Activated T-cell treated with anti-CD3 and anti-CD28 coated beads, Interleukin-2, amount 50 U/mL, for 48 hours (primary cell): ENCODE measurements at regions not wholly inside any gene's neighbourhood (a gene's known extent, or its start where the extent isn't known, plus 50 kb on each side); places are given as distances from the start of the nearest gene placed in this dataset.

Experiments used
- DNase-seq, 2 experiments: peaks; one replicate each; pipeline ENCODE4 v3.0.0-alpha.2; 2020

DNA sequence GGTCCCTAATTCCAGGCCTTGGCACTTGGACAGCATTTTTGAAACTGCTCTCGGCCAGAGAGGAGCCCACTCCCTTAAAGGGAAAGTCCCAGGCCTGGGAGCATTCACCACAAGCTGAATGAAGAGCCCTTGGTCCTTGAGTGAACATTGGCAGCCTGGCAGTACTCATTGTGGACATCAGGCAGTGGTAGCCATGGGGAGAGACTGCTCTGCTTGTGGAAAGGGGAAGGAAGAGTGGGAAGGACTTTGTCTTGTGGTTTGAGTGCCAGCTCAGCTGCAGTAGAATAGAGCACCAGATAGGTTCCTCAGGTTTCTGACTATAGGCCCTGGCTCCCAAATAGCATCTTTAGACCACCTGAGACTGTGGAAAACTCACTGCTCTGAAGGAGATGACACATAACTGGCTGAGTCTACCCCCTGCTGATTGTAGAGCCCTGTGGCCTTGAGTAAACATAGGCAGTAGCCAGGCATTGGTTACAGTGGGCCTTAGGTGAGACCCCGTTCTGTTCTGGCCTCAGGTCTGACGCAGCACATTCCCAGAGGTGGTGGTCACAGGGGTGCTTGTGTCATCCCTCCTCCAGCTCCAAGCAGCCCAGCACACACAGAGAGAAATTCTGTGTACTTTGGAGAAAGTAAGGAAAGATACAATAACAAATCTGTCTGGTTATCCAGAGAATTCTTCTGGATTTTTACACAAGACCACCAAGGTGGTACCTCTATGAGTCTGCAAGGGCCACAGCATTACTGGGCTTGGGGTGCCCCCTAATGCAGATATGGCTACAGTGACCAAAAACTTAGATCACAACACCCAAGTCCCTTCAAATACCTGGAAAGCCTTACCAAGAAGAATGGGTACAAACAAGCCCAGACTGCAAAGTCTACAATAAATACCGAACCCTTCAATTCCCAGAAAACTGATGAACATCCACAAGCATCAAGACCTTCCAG lies 153.8 kb downstream of the GNAI1 start:
- DNase-seq, result no peak

DNA sequence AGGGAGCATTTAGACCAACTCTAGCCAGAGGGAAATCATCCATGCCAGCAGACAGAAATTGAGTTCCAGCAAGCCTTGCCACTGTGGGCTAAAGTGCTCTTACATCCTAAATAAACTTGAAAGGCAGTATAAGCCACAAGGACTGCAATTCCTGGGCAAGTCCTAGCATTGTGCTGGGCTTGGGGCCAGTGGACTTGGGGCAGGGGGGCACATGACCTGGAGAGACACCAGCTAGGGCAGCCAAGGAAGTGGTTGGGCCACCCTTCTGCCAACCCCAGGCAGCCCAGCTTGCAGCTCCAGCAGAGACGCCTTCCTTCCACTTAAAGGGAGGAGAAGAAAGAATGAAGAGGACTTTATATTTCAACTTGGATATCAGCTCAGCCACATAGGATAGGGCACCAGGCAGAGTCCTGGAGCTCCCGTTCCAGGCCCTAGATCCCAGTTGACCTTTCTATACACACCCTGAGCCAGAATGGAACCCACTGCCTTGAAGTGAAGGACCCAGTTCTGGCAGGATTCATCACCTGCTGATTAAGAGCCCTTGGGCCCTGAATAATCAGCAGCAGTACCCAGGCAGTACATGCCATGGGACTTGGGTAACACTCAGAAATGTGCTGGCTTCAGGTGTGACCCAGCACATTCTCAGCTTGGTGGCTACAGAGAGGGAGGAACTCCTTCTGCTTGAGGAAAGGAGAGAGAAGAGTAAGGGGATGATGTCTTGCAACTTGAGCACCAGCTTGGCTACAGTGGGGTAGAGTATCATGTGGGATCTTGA lies 153.0 kb downstream of the GNAI1 start:
- DNase-seq, result no peak

DNA sequence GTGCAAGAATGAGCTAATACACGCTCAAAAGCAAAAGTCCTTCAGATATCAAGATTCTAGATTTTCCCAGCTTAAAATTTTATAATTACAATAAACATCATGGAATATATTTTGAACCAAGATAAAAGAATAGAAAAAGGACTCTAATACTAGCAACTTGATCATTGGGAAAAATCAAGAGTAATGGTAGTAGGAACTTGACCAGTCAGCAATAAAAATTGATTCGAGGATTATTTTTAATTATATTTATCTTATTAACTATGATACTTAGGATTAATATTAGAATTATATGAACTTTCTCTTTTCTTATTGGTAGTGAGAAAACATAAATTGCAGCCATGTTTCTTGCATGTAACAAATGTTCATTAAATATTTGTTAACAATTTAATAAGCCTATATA lies 152.0 kb downstream of the GNAI1 start:
- no peak for DNase-seq

DNA sequence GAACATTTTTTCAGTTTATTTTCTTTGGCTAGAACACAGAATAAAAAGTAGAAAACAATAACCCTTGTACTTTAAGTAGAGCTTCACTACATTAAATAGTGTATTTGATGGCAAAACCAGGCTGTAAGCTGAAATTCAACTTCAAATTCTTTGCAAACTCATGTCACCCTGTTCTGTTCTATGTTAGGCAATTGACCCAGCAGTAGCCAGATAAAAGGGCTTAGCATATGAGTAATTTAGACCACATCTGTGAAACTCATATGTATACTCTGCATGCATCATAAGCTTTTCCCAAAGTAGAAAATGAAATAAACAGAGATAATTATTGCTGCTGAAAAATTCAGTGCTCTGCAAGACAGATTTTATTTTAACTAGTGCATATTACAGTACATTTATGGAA lies 150.2 kb downstream of the GNAI1 start:
- no peak for DNase-seq

DNA sequence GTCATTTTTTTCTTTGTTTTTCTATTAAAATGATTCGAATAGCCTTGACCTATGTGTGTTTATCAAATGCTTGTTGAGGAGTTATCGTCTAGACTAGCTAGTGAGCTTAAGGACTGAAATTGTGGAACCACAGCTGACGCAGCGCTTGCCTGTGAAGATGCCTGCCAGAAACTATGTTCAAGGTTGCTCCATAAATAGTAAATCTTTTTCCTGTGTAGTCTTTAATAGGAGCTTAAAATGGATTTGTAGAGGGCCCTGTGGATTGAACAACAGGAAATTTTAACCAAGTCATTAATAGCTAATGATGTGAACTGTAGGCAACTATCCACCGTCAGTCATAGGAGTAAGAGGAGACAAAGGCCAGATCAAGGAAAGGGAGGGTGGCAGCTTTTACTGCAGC lies 145.1 kb downstream of the GNAI1 start:
- no peak for DNase-seq

GRCh38 chr7:80278737-80279136 lies 144.1 kb downstream of the GNAI1 start:
- no peak for DNase-seq

- no peak for DNase-seq
These were observed 143.1 kb downstream of the GNAI1 start for GRCh38 chr7:80277434-80278427.
